ENCODE measurements at regions not wholly inside any gene's neighbourhood (a gene's known extent, or its start where the extent isn't known, plus 50 kb on each side); places are given as distances from the start of the nearest gene placed in this dataset.

- TF ChIP-seq SIN3A (IDR thresholded peaks at IDR 0.05; ENCODE audit: borderline replicate concordance, insufficient read depth, low read length) (no peak), REST (IDR thresholded peaks at IDR 0.05; ENCODE audit: insufficient read depth in 1 of 2, low read depth in 2 of 2, low read length in 2 of 2) (no peak), POLR2AphosphoS5 (IDR thresholded peaks at IDR 0.05; ENCODE audit: low read depth, low read length) (no peak), TAF1 (IDR thresholded peaks at IDR 0.05; ENCODE audit: borderline replicate concordance, insufficient read depth, low read length) (no peak), FOXP2 (optimal IDR thresholded peaks at IDR 0.05; ENCODE audit: borderline replicate concordance, extremely low read depth, extremely low read length, insufficient read depth) (no peak)
Measured at GRCh38 chr9:88794100-88794499, 197.2 kb upstream of the S1PR3 start.

Measured in PFSK-1 (cell line).